Activated CD4-positive, CD25-positive, alpha-beta regulatory T cell treated with anti-CD3 and anti-CD28 coated beads, Interleukin-2, amount 50 U/mL, for 16 hours (primary cell): ENCODE measurements at regions not wholly inside any gene's neighbourhood (a gene's known extent, or its start where the extent isn't known, plus 50 kb on each side); places are given as distances from the start of the nearest gene placed in this dataset.

Experiments
- DNase-seq: peaks from one replicate; pipeline ENCODE4 v3.0.0-alpha.2; 2020; ENCODE audit warnings: low read depth, low spot score

- DNase-seq: no peak
These were observed 77.2 kb upstream of the STK17B start for GRCh38 chr2:196248467-196249094.

- no peak for DNase-seq
These were observed 77.8 kb upstream of the STK17B start for GRCh38 chr2:196249171-196249570.

- DNase-seq: no peak
These were observed 78.5 kb upstream of the STK17B start for GRCh38 chr2:196249860-196250259.

- DNase-seq: no peak
These were observed 79.8 kb upstream of the STK17B start for GRCh38 chr2:196251132-196251531.

- DNase-seq: no peak
These were observed 81.2 kb upstream of the STK17B start for GRCh38 chr2:196252408-196253115.

GRCh38 chr2:196253116-196253480, 81.7 kb upstream of the STK17B start:
- no peak for DNase-seq

GRCh38 chr2:196256585-196256984, 85.2 kb upstream of the STK17B start:
- DNase-seq: no peak

- DNase-seq: no peak
These were observed 85.7 kb upstream of the STK17B start for GRCh38 chr2:196257086-196257485.

GRCh38 chr2:196258407-196258806, 87.0 kb upstream of the STK17B start:
- DNase-seq: no peak

- no peak for DNase-seq
These were observed 88.4 kb upstream of the STK17B start for GRCh38 chr2:196259507-196260481.

- no peak for DNase-seq
These were observed 89.2 kb upstream of the STK17B start for GRCh38 chr2:196260546-196260945.

- DNase-seq: no peak
These were observed 91.2 kb upstream of the STK17B start for GRCh38 chr2:196262606-196263005.

- peak; percentile 30 for DNase-seq
These were observed 91.9 kb upstream of the STK17B start for GRCh38 chr2:196263181-196263747.

GRCh38 chr2:196266351-196266750, 95.0 kb upstream of the STK17B start:
- no peak for DNase-seq

GRCh38 chr2:196266855-196267254, 95.5 kb upstream of the STK17B start:
- no peak for DNase-seq

- no peak for DNase-seq
These were observed 96.6 kb upstream of the STK17B start for GRCh38 chr2:196268025-196268424.

GRCh38 chr2:196268538-196269338, 97.4 kb upstream of the STK17B start:
- DNase-seq: no peak

GRCh38 chr2:196271795-196272194, 100.4 kb upstream of the STK17B start:
- no peak for DNase-seq

GRCh38 chr2:196274387-196274809, 103.0 kb upstream of the STK17B start:
- DNase-seq: no peak

- DNase-seq: no peak
These were observed 104.4 kb upstream of the STK17B start for GRCh38 chr2:196275646-196276352.
